HEK293 (cell line): ENCODE measurements at regions not wholly inside any gene's neighbourhood (a gene's known extent, or its start where the extent isn't known, plus 50 kb on each side); places are given as distances from the start of the nearest gene placed in this dataset.

Experiments used
- CTCF ChIA-PET: fragments of 350-600 bp; formaldehyde crosslinking; extraction: SDS; loops from one replicate; lab custom pipeline; 2021; ENCODE audit warnings: antibody characterized with exemption; lab: Yijun Ruan, JAX
- POLR2A ChIA-PET: fragments of 300-600 bp; formaldehyde crosslinking; extraction: SDS; loops from one replicate; lab custom pipeline; 2020; ENCODE audit warnings: antibody characterized with exemption, inconsistent platforms; lab: Yijun Ruan, JAX
- H3K27ac ChIP-seq: fragments of 200-500 bp; sonication (Bioruptor generic); 2 replicates; pipeline ENCODE4 v1.5.1; 2014; ENCODE audit warnings: low read depth, low read length, control low read depth, inconsistent platforms; ENCODE audit errors: extremely low read depth
- H3K36me3 ChIP-seq, 2 experiments: fragments of 200-500 bp in 1 of 2; sonication (Bioruptor generic) in 1 of 2; 1 replicate in 1 of 2; 2 replicates in 1 of 2; pipeline ENCODE4 v1.5.1; 2014 to 2017; ENCODE audit warnings: inconsistent platforms in 2 of 2, low read length in 2 of 2; ENCODE audit not compliant: control insufficient read depth in 2 of 2, insufficient read depth in 1 of 2
- H3K4me1 ChIP-seq: fragments of 200-500 bp; sonication (Bioruptor generic); 2 replicates; pipeline ENCODE4 v1.5.1; 2014; ENCODE audit warnings: mild to moderate bottlenecking, low read length, inconsistent platforms; ENCODE audit not compliant: control insufficient read depth, insufficient read depth
- H3K4me3 ChIP-seq: 2 replicates; pipeline ENCODE4 v1.5.1; 2011; ENCODE audit warnings: low read depth, mild to moderate bottlenecking, control low read depth, low read length, moderate library complexity
- H3K9me3 ChIP-seq: fragments of 200-500 bp; sonication (Bioruptor generic); 2 replicates; pipeline ENCODE4 v1.5.1; 2014; ENCODE audit warnings: low read depth, low read length, inconsistent platforms; ENCODE audit not compliant: control insufficient read depth, insufficient read depth
- BCL11A ChIP-seq: fragments of 450-650 bp; formaldehyde crosslinking; IDR thresholded peaks from 2 replicates; pipeline ENCODE4 v1.5.1; 2016; ENCODE audit warnings: low read depth, missing biosample characterization, missing genetic modification characterization
- KLF10 ChIP-seq: fragments of 450-650 bp; IDR thresholded peaks from 2 replicates; pipeline ENCODE4 v1.5.1; 2018; ENCODE audit warnings: missing biosample characterization, mild to moderate bottlenecking, missing genetic modification characterization
- MZF1 ChIP-seq: fragments of 450-650 bp; formaldehyde crosslinking; IDR thresholded peaks from 2 replicates; pipeline ENCODE4 v1.5.1; 2017; ENCODE audit warnings: missing biosample characterization, missing genetic modification characterization, borderline replicate concordance
- OVOL3 ChIP-seq: fragments of 450-650 bp; formaldehyde crosslinking; IDR thresholded peaks from 2 replicates; pipeline ENCODE4 v1.5.1; 2016; ENCODE audit warnings: missing biosample characterization, missing genetic modification characterization
- SCRT2 ChIP-seq: fragments of 450-650 bp; formaldehyde crosslinking; IDR thresholded peaks from 2 replicates; pipeline ENCODE4 v1.5.1; 2016; ENCODE audit warnings: missing biosample characterization, missing genetic modification characterization
- ZBTB48 ChIP-seq: fragments of 450-650 bp; formaldehyde crosslinking; IDR thresholded peaks from 2 replicates; pipeline ENCODE4 v1.5.1; 2016; ENCODE audit warnings: missing biosample characterization, missing genetic modification characterization
- ZFHX2 ChIP-seq: fragments of 450-650 bp; formaldehyde crosslinking; conservative IDR thresholded peaks from 2 replicates; pipeline ENCODE4 v1.5.1; 2016; ENCODE audit warnings: missing biosample characterization, missing genetic modification characterization
- ZFP3 ChIP-seq: fragments of 450-650 bp; formaldehyde crosslinking; IDR thresholded peaks from 2 replicates; pipeline ENCODE4 v1.5.1; 2016; ENCODE audit warnings: low read depth, missing biosample characterization, missing genetic modification characterization
- ZFP41 ChIP-seq: fragments of 450-650 bp; formaldehyde crosslinking; IDR thresholded peaks from 2 replicates; pipeline ENCODE4 v1.5.1; 2016; ENCODE audit warnings: missing biosample characterization, missing genetic modification characterization, borderline replicate concordance
- ZNF2 ChIP-seq: fragments of 450-650 bp; formaldehyde crosslinking; IDR thresholded peaks from 2 replicates; pipeline ENCODE4 v1.5.1; 2016; ENCODE audit warnings: missing biosample characterization, missing genetic modification characterization
- ZNF394 ChIP-seq: fragments of 450-650 bp; formaldehyde crosslinking; IDR thresholded peaks from 2 replicates; pipeline ENCODE4 v1.5.1; 2016; ENCODE audit warnings: missing biosample characterization, missing genetic modification characterization, mild to moderate bottlenecking, moderate library complexity, borderline replicate concordance
- ZNF561 ChIP-seq: fragments of 450-650 bp; IDR thresholded peaks from 2 replicates; pipeline ENCODE4 v1.5.1; 2018; ENCODE audit warnings: missing biosample characterization, missing genetic modification characterization, borderline replicate concordance
- ZNF629 ChIP-seq: fragments of 450-650 bp; formaldehyde crosslinking; IDR thresholded peaks from 2 replicates; pipeline ENCODE4 v1.5.1; 2017; ENCODE audit warnings: missing biosample characterization, missing genetic modification characterization
- ZNF654 ChIP-seq: fragments of 450-650 bp; formaldehyde crosslinking; IDR thresholded peaks from 2 replicates; pipeline ENCODE4 v1.5.1; 2016; ENCODE audit warnings: low read depth, missing biosample characterization, missing genetic modification characterization
- ZNF701 ChIP-seq: fragments of 450-650 bp; formaldehyde crosslinking; IDR thresholded peaks from 2 replicates; pipeline ENCODE4 v1.5.1; 2016; ENCODE audit warnings: missing biosample characterization, missing genetic modification characterization
- ZXDB ChIP-seq: fragments of 450-650 bp; formaldehyde crosslinking; IDR thresholded peaks from 2 replicates; pipeline ENCODE4 v1.5.1; 2016; ENCODE audit warnings: missing biosample characterization, missing genetic modification characterization
- TF ChIP-seq, protein P1 (sequence below): fragments of 450-650 bp; formaldehyde crosslinking; conservative IDR thresholded peaks from 2 replicates; pipeline ENCODE4 v1.5.1; 2016; ENCODE audit warnings: low read depth, missing biosample characterization, missing genetic modification characterization
- TF ChIP-seq, protein P2 (sequence below): fragments of 450-650 bp; formaldehyde crosslinking; IDR thresholded peaks from 2 replicates; pipeline ENCODE4 v1.5.1; 2016; ENCODE audit warnings: missing biosample characterization, missing genetic modification characterization, low read depth
- TF ChIP-seq, protein P3 (sequence below): fragments of 450-650 bp; formaldehyde crosslinking; IDR thresholded peaks from 2 replicates; pipeline ENCODE4 v1.5.1; 2016; ENCODE audit warnings: missing biosample characterization, missing genetic modification characterization

DNA sequence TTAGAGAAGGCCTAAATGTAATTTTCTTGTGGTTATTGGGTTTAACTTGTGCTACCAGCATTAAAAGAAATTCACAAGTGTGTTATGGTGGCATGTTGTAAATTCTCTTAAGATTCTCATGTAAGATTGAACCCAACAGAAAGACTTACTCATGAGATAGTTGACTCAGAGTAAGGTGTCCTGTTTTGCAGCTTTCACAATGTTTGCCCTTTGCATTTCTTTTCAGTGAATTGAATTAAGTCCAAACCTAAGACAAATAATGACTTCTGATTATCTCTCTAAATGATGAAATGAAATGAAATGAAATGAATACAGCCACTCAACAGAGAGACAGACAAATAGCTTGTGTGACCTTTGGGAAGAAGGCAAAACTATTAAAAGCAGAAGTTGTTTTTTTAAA, 1696.9 kb upstream of the WWC1 start:
- ChIA-PET CTCF (no interaction called here), POLR2A (no interaction called here)
- TF ChIP-seq ZNF2 (tag by site-specific recombination): no peak
- no peaks in the 10 kb centered on the region for H3K36me3 ChIP-seq
- H3K9me3 ChIP-seq: no peaks in the 10 kb centered on the region
- no peak overlapping the region for H3K4me3 ChIP-seq
- H3K27ac ChIP-seq: no peak overlapping the region
- no peaks in the 10 kb centered on the region for H3K4me1 ChIP-seq

DNA sequence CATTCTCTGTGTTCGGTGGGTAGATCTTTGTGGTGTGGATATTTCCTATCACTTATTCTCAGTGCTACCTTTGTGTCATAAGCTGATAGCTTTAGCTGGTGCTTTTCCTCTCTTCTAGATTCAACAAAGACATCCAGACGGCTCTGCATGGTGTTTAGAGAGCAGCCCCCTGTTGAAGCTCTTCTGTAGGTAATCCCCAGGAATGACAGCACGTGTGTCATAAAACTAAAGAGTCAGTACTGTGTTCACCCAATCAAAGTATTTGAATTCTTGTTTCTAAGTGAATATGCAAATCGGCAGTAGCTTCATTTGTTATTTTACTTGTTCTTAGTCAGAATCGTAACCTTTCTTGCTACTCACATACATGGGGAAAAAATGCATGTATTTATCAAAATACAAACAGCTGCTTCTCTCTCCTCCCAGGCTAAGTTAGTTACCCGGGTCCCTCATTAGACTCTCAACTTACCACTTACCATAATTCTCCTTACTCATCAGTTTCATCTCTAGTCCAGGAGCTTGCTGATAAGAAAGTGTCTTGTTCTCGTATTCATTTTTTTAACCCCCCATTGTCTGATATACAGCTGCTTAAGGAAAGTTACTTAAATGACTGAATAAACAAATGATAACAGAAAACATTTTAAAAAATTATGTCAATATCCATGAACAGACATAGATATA, 1696.0 kb upstream of the WWC1 start:
- POLR2A ChIA-PET: no interaction called here
- Histone ChIP-seq H3K27ac (no peak overlapping the region), H3K9me3 (no peaks in the 10 kb centered on the region), H3K4me3 (no peak overlapping the region), H3K36me3 (no peaks in the 10 kb centered on the region), H3K4me1 (no peaks in the 10 kb centered on the region)
- CTCF ChIA-PET: no interaction called here
- TF ChIP-seq ZNF629 (tag by site-specific recombination) (no peak), ZNF561 (tag by site-specific recombination) (no peak), ZFP41 (no peak), BCL11A (no peak), KLF10 (tag by site-specific recombination) (no peak), ZFP3 (tag by site-specific recombination) (no peak), ZFHX2 (tag by site-specific recombination) (no peak), ZNF654 (tag by site-specific recombination) (no peak), ZBTB48 (tag by site-specific recombination) (no peak), ZNF394 (tag by site-specific recombination) (no peak), SCRT2 (tag by site-specific recombination) (no peak), OVOL3 (tag by site-specific recombination) (no peak), MZF1 (tag by site-specific recombination) (no peak), ZXDB (no peak), ZNF701 (tag by site-specific recombination) (no peak)
- TF ChIP-seq, protein P1, sequence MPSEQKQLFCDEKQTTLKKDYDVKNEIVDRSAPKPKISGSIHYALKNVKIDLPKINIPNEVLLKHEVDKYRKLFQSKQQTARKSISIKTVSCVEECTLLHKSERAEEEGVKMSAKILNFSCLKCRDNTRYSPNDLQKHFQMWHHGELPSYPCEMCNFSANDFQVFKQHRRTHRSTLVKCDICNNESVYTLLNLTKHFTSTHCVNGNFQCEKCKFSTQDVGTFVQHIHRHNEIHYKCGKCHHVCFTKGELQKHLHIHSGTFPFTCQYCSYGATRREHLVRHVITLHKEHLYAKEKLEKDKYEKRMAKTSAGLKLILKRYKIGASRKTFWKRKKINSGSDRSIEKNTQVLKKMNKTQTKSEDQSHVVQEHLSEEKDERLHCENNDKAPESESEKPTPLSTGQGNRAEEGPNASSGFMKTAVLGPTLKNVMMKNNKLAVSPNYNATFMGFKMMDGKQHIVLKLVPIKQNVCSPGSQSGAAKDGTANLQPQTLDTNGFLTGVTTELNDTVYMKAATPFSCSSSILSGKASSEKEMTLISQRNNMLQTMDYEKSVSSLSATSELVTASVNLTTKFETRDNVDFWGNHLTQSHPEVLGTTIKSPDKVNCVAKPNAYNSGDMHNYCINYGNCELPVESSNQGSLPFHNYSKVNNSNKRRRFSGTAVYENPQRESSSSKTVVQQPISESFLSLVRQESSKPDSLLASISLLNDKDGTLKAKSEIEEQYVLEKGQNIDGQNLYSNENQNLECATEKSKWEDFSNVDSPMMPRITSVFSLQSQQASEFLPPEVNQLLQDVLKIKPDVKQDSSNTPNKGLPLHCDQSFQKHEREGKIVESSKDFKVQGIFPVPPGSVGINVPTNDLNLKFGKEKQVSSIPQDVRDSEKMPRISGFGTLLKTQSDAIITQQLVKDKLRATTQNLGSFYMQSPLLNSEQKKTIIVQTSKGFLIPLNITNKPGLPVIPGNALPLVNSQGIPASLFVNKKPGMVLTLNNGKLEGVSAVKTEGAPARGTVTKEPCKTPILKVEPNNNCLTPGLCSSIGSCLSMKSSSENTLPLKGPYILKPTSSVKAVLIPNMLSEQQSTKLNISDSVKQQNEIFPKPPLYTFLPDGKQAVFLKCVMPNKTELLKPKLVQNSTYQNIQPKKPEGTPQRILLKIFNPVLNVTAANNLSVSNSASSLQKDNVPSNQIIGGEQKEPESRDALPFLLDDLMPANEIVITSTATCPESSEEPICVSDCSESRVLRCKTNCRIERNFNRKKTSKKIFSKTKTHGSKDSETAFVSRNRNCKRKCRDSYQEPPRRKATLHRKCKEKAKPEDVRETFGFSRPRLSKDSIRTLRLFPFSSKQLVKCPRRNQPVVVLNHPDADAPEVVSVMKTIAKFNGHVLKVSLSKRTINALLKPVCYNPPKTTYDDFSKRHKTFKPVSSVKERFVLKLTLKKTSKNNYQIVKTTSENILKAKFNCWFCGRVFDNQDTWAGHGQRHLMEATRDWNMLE (tag by site-specific recombination): no peak
- TF ChIP-seq, protein P2, sequence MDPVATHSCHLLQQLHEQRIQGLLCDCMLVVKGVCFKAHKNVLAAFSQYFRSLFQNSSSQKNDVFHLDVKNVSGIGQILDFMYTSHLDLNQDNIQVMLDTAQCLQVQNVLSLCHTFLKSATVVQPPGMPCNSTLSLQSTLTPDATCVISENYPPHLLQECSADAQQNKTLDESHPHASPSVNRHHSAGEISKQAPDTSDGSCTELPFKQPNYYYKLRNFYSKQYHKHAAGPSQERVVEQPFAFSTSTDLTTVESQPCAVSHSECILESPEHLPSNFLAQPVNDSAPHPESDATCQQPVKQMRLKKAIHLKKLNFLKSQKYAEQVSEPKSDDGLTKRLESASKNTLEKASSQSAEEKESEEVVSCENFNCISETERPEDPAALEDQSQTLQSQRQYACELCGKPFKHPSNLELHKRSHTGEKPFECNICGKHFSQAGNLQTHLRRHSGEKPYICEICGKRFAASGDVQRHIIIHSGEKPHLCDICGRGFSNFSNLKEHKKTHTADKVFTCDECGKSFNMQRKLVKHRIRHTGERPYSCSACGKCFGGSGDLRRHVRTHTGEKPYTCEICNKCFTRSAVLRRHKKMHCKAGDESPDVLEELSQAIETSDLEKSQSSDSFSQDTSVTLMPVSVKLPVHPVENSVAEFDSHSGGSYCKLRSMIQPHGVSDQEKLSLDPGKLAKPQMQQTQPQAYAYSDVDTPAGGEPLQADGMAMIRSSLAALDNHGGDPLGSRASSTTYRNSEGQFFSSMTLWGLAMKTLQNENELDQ (tag by site-specific recombination): no peak
- TF ChIP-seq, protein P3, sequence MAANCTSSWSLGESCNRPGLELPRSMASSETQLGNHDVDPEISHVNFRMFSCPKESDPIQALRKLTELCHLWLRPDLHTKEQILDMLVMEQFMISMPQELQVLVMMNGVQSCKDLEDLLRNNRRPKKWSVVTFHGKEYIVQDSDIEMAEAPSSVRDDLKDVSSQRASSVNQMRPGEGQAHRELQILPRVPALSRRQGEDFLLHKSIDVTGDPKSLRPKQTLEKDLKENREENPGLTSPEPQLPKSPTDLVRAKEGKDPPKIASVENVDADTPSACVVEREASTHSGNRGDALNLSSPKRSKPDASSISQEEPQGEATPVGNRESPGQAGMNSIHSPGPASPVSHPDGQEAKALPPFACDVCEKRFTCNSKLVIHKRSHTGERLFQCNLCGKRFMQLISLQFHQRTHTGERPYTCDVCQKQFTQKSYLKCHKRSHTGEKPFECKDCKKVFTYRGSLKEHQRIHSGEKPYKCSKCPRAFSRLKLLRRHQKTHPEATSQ (tag by site-specific recombination): no peak
